ENCODE measurements at regions not wholly inside any gene's neighbourhood (a gene's known extent, or its start where the extent isn't known, plus 50 kb on each side); places are given as distances from the start of the nearest gene placed in this dataset.

GRCh38 chr19:32265995-32266394 lies 79.4 kb upstream of the ZNF507 start:
- no peak for ATAC-seq
- TF ChIP-seq ZFP3 (CRISPR knock-in tag; IDR thresholded peaks at IDR 0.05) (no peak), TSHZ2 (CRISPR knock-in tag; IDR thresholded peaks at IDR 0.05) (no peak), OSR1 (CRISPR knock-in tag; IDR thresholded peaks at IDR 0.05) (no peak), ESRRG (CRISPR knock-in tag; IDR thresholded peaks at IDR 0.05) (no peak), ZFP30 (CRISPR knock-in tag; IDR thresholded peaks at IDR 0.05) (no peak), ISL1 (CRISPR knock-in tag; IDR thresholded peaks at IDR 0.05) (no peak), CSRNP3 (CRISPR knock-in tag; IDR thresholded peaks at IDR 0.05) (no peak), SNAI2 (CRISPR knock-in tag; IDR thresholded peaks at IDR 0.05) (no peak), TCF4 (CRISPR knock-in tag; IDR thresholded peaks at IDR 0.05; ENCODE audit: borderline replicate concordance) (no peak), ZNF565 (CRISPR knock-in tag; conservative IDR thresholded peaks at IDR 0.05; ENCODE audit: low read depth) (no peak), ZNF8 (CRISPR knock-in tag; IDR thresholded peaks at IDR 0.05) (no peak), GLIS3 (CRISPR knock-in tag; IDR thresholded peaks at IDR 0.05) (no peak), CSDC2 (CRISPR knock-in tag; IDR thresholded peaks at IDR 0.05) (no peak)

- no peak for TF ChIP-seq GLIS3 (CRISPR knock-in tag; IDR thresholded peaks at IDR 0.05)
- no peak for TF ChIP-seq ARNTL (CRISPR knock-in tag; IDR thresholded peaks at IDR 0.05; ENCODE audit: borderline replicate concordance, low read depth)
- TF ChIP-seq ZNF8 (CRISPR knock-in tag; IDR thresholded peaks at IDR 0.05) = no peak
- TF ChIP-seq ZFP30 (CRISPR knock-in tag; IDR thresholded peaks at IDR 0.05) = no peak
- no peak for TF ChIP-seq ZNF70 (CRISPR knock-in tag; IDR thresholded peaks at IDR 0.05)
- no peak for TF ChIP-seq BACH2 (CRISPR knock-in tag; IDR thresholded peaks at IDR 0.05; ENCODE audit: borderline replicate concordance)
- no peak for TF ChIP-seq CREB5 (CRISPR knock-in tag; IDR thresholded peaks at IDR 0.05; ENCODE audit: low read depth)
- no peak for TF ChIP-seq CSDC2 (CRISPR knock-in tag; IDR thresholded peaks at IDR 0.05)
- no peak for TF ChIP-seq PPARA (CRISPR knock-in tag; IDR thresholded peaks at IDR 0.05; ENCODE audit: borderline replicate concordance)
- TF ChIP-seq ISL1 (CRISPR knock-in tag; IDR thresholded peaks at IDR 0.05) = no peak
- TF ChIP-seq SNAI2 (CRISPR knock-in tag; IDR thresholded peaks at IDR 0.05) = no peak
- TF ChIP-seq ZNF565 (CRISPR knock-in tag; conservative IDR thresholded peaks at IDR 0.05; ENCODE audit: low read depth) = no peak
- ATAC-seq = no peak
Measured at GRCh38 chr19:32266460-32266859, 79.0 kb upstream of the ZNF507 start.

GRCh38 chr19:32268381-32268780 lies 77.0 kb upstream of the ZNF507 start:
- no peak for TF ChIP-seq PPARA (CRISPR knock-in tag; IDR thresholded peaks at IDR 0.05; ENCODE audit: borderline replicate concordance)
- no peak for TF ChIP-seq ZNF8 (CRISPR knock-in tag; IDR thresholded peaks at IDR 0.05)
- no peak for TF ChIP-seq ZNF70 (CRISPR knock-in tag; IDR thresholded peaks at IDR 0.05)
- TF ChIP-seq RARB (CRISPR knock-in tag; IDR thresholded peaks at IDR 0.05) = no peak
- no peak for TF ChIP-seq ESRRG (CRISPR knock-in tag; IDR thresholded peaks at IDR 0.05)
- no peak for TF ChIP-seq ARNTL (CRISPR knock-in tag; IDR thresholded peaks at IDR 0.05; ENCODE audit: borderline replicate concordance, low read depth)
- no peak for ATAC-seq

- ATAC-seq = no peak
- no peak for TF ChIP-seq TOX (CRISPR knock-in tag; IDR thresholded peaks at IDR 0.05; ENCODE audit: borderline replicate concordance)
- no peak for TF ChIP-seq ZFP30 (CRISPR knock-in tag; IDR thresholded peaks at IDR 0.05)
- TF ChIP-seq CSRNP3 (CRISPR knock-in tag; IDR thresholded peaks at IDR 0.05) = no peak
- TF ChIP-seq ZNF8 (CRISPR knock-in tag; IDR thresholded peaks at IDR 0.05) = no peak
- TF ChIP-seq GLIS3 (CRISPR knock-in tag; IDR thresholded peaks at IDR 0.05) = no peak
- no peak for TF ChIP-seq ARNTL (CRISPR knock-in tag; IDR thresholded peaks at IDR 0.05; ENCODE audit: borderline replicate concordance, low read depth)
- TF ChIP-seq TCF4 (CRISPR knock-in tag; IDR thresholded peaks at IDR 0.05; ENCODE audit: borderline replicate concordance) = no peak
- no peak for TF ChIP-seq ZNF565 (CRISPR knock-in tag; conservative IDR thresholded peaks at IDR 0.05; ENCODE audit: low read depth)
- no peak for TF ChIP-seq PPARA (CRISPR knock-in tag; IDR thresholded peaks at IDR 0.05; ENCODE audit: borderline replicate concordance)
- no peak for TF ChIP-seq ZNF70 (CRISPR knock-in tag; IDR thresholded peaks at IDR 0.05)
- no peak for TF ChIP-seq SNAI2 (CRISPR knock-in tag; IDR thresholded peaks at IDR 0.05)
- no peak for TF ChIP-seq ESRRG (CRISPR knock-in tag; IDR thresholded peaks at IDR 0.05)
- no peak for TF ChIP-seq ZC3H10 (CRISPR knock-in tag; IDR thresholded peaks at IDR 0.05)
Measured at GRCh38 chr19:32269831-32270230, 75.6 kb upstream of the ZNF507 start.
